Loucy (cell line): ENCODE measurements at regions not wholly inside any gene's neighbourhood (a gene's known extent, or its start where the extent isn't known, plus 50 kb on each side); places are given as distances from the start of the nearest gene placed in this dataset.

Source experiments
- H2AFZ ChIP-seq: fragments of 200-600 bp; sonication (generic); 2 replicates; pipeline ENCODE4 v1.6.0; 2016; ENCODE audit warnings: antibody characterized with exemption, mild to moderate bottlenecking, low read length, moderate library complexity
- H3F3A ChIP-seq: fragments of 200-600 bp; 2 replicates; pipeline ENCODE4 v1.6.0; 2016; ENCODE audit warnings: antibody characterized with exemption, low read depth, mild to moderate bottlenecking
- H3K27me3 ChIP-seq: fragments of 200-600 bp; sonication (generic); 2 replicates; pipeline ENCODE4 v1.6.1; 2014; ENCODE audit warnings: low read length, mild to moderate bottlenecking; ENCODE audit not compliant: insufficient read depth, poor library complexity, severe bottlenecking
- H3K36me3 ChIP-seq: fragments of 200-600 bp; sonication (generic); 2 replicates; pipeline ENCODE4 v1.6.1; 2016; ENCODE audit warnings: low read length; ENCODE audit not compliant: insufficient read depth
- H3K4me1 ChIP-seq: fragments of 200-600 bp; sonication (generic); 2 replicates; pipeline ENCODE4 v1.5.1; 2014; ENCODE audit warnings: low read length, mild to moderate bottlenecking; ENCODE audit not compliant: insufficient read depth, poor library complexity, severe bottlenecking
- H3K4me2 ChIP-seq: fragments of 200-600 bp; sonication (generic); 2 replicates; pipeline ENCODE4 v1.6.0; 2014; ENCODE audit warnings: antibody characterized with exemption, low read length, low read depth, mild to moderate bottlenecking; ENCODE audit not compliant: poor library complexity, severe bottlenecking
- H3K4me3 ChIP-seq: fragments of 200-600 bp; sonication (generic); 2 replicates; pipeline ENCODE4 v1.5.1; 2014; ENCODE audit warnings: low read length, mild to moderate bottlenecking, mixed read lengths; ENCODE audit not compliant: poor library complexity, severe bottlenecking
- H3K79me2 ChIP-seq: fragments of 200-600 bp; sonication (generic); 2 replicates; pipeline ENCODE4 v1.6.1; 2014; ENCODE audit warnings: low read length; ENCODE audit not compliant: insufficient read depth
- H3K9ac ChIP-seq: fragments of 200-600 bp; sonication (generic); 2 replicates; pipeline ENCODE4 v1.6.0; 2014; ENCODE audit warnings: mild to moderate bottlenecking, low read depth, low read length, moderate library complexity; ENCODE audit not compliant: poor library complexity, severe bottlenecking
- H3K9me2 ChIP-seq: fragments of 200-600 bp; sonication (generic); replicated peaks from 2 replicates; pipeline ENCODE4 v1.6.1; 2016; ENCODE audit warnings: low read depth, low read length, mixed read lengths
- H3K9me3 ChIP-seq: fragments of 200-600 bp; sonication (generic); 2 replicates; pipeline ENCODE4 v1.6.1; 2014; ENCODE audit warnings: mild to moderate bottlenecking, antibody characterized with exemption, low read length, low read depth; ENCODE audit not compliant: insufficient read depth
- H4K20me1 ChIP-seq: fragments of 200-600 bp; sonication (generic); 2 replicates; pipeline ENCODE4 v1.6.0; 2014; ENCODE audit warnings: antibody characterized with exemption, low read length, mild to moderate bottlenecking; ENCODE audit not compliant: insufficient read depth, poor library complexity, severe bottlenecking
- CTCF ChIP-seq: fragments of 200-600 bp; sonication (generic); conservative IDR thresholded peaks from 2 replicates; pipeline ENCODE4 v1.5.1; 2014; ENCODE audit warnings: mild to moderate bottlenecking, antibody characterized with exemption, low read length
- EZH2phosphoT487 ChIP-seq: fragments of 200-600 bp; IDR thresholded peaks from 2 replicates; pipeline ENCODE4 v1.6.1; 2018; ENCODE audit warnings: antibody characterized with exemption, mild to moderate bottlenecking, moderate library complexity, borderline replicate concordance

- H3K9me3 ChIP-seq: no peaks in the 10 kb centered on the region
- no peaks in the 10 kb centered on the region for H3K79me2 ChIP-seq
- no peaks in the 10 kb centered on the region for H3K36me3 ChIP-seq
- no peak overlapping the region for H3K4me2 ChIP-seq
- H3K9ac ChIP-seq: no peak overlapping the region
- H3F3A ChIP-seq: no peaks in the 10 kb centered on the region
- H3K4me1 ChIP-seq: no peaks in the 10 kb centered on the region
- H2AFZ ChIP-seq: no peak overlapping the region
- no peak overlapping the region for H3K4me3 ChIP-seq
- H4K20me1 ChIP-seq: no peaks in the 10 kb centered on the region
- TF ChIP-seq EZH2phosphoT487 (no peak), CTCF (no peak)
- no peaks in the 10 kb centered on the region for H3K9me2 ChIP-seq
- H3K27me3 ChIP-seq: no peaks in the 10 kb centered on the region
These were observed 84.4 kb upstream of the CCL1 start for GRCh38 chr17:34447406-34447805.

GRCh38 chr17:34445101-34445500 lies 82.1 kb upstream of the CCL1 start:
- Histone ChIP-seq H3K4me1 (no peaks in the 10 kb centered on the region), H3K4me3 (no peak overlapping the region), H3K79me2 (no peaks in the 10 kb centered on the region), H3F3A (no peaks in the 10 kb centered on the region), H3K9me2 (no peaks in the 10 kb centered on the region), H3K36me3 (no peaks in the 10 kb centered on the region), H3K9me3 (no peaks in the 10 kb centered on the region), H3K9ac (no peak overlapping the region), H4K20me1 (no peaks in the 10 kb centered on the region), H3K27me3 (no peaks in the 10 kb centered on the region), H3K4me2 (no peak overlapping the region), H2AFZ (no peak overlapping the region)
- TF ChIP-seq CTCF (no peak), EZH2phosphoT487 (no peak)

- H3K36me3 ChIP-seq: no peaks in the 10 kb centered on the region
- H4K20me1 ChIP-seq: no peaks in the 10 kb centered on the region
- no peaks in the 10 kb centered on the region for H3K79me2 ChIP-seq
- H3K27me3 ChIP-seq: no peaks in the 10 kb centered on the region
- H2AFZ ChIP-seq: no peak overlapping the region
- H3F3A ChIP-seq: no peaks in the 10 kb centered on the region
- H3K9me2 ChIP-seq: no peaks in the 10 kb centered on the region
- H3K4me1 ChIP-seq: no peaks in the 10 kb centered on the region
- no peak overlapping the region for H3K9ac ChIP-seq
- H3K9me3 ChIP-seq: no peaks in the 10 kb centered on the region
- H3K4me2 ChIP-seq: no peak overlapping the region
- no peak for TF ChIP-seq EZH2phosphoT487
- peak; percentile 58 for TF ChIP-seq CTCF
- no peak overlapping the region for H3K4me3 ChIP-seq
These were observed 80.8 kb upstream of the CCL1 start for GRCh38 chr17:34443619-34444469.
